CD14-positive monocyte (primary cell): ENCODE measurements at regions not wholly inside any gene's neighbourhood (a gene's known extent, or its start where the extent isn't known, plus 50 kb on each side); places are given as distances from the start of the nearest gene placed in this dataset.

Source experiments
- DNase-seq, 3 donors: peaks; one replicate each; pipeline ENCODE4 v3.0.0-alpha.2; 2011 to 2022
- H2AFZ ChIP-seq: 2 replicates; pipeline ENCODE4 v1.6.0; 2012; ENCODE audit warnings: mild to moderate bottlenecking, low read depth, low read length, inconsistent platforms; ENCODE audit not compliant: insufficient read depth, poor library complexity, severe bottlenecking
- H3K27ac ChIP-seq, 2 donors: 1 replicate in 1 of 2; 2 replicates in 1 of 2; pipeline ENCODE4 v1.5.1; 2012 to 2013; ENCODE audit warnings: low read length in 2 of 2, control low read depth in 1 of 2, inconsistent platforms in 1 of 2, low read depth in 1 of 2, mild to moderate bottlenecking in 1 of 2
- H3K27me3 ChIP-seq, 2 donors: one replicate each; pipeline versions ENCODE4 v1.6.0 to v1.6.1; 2011 to 2013; ENCODE audit warnings: low read length in 2 of 2; ENCODE audit not compliant: control insufficient read depth in 2 of 2, insufficient read depth in 2 of 2
- H3K36me3 ChIP-seq, 2 donors: replicated peaks in 1 of 2; 1 replicate in 1 of 2; 2 replicates in 1 of 2; pipeline versions ENCODE4 v1.5.1 to v1.6.1; 2012 to 2013; ENCODE audit warnings: low read length in 2 of 2, control low read depth in 1 of 2, inconsistent platforms in 1 of 2, mild to moderate bottlenecking in 1 of 2; ENCODE audit not compliant: insufficient read depth in 2 of 2, control insufficient read depth in 1 of 2
- H3K4me1 ChIP-seq, 2 donors: 1 replicate in 1 of 2; 2 replicates in 1 of 2; pipeline versions ENCODE4 v1.5.1 to v1.6.1; 2012 to 2013; ENCODE audit warnings: low read length in 2 of 2, control low read depth in 1 of 2, inconsistent platforms in 1 of 2, mild to moderate bottlenecking in 1 of 2, moderate library complexity in 1 of 2; ENCODE audit not compliant: insufficient read depth in 2 of 2, control insufficient read depth in 1 of 2
- H3K4me2 ChIP-seq: replicated peaks from 2 replicates; pipeline ENCODE3; 2012; ENCODE audit warnings: low read length, moderate library complexity, mild to moderate bottlenecking; ENCODE audit not compliant: poor library complexity, severe bottlenecking; ENCODE audit errors: extremely low read depth
- H3K4me3 ChIP-seq, 3 experiments: fragments of 200-600 bp in 1 of 3; sonication (generic) in 1 of 3; replicated peaks in 1 of 3; 1 replicate in 2 of 3; 2 replicates in 1 of 3; pipeline ENCODE4 v1.5.1; 2011 to 2013; ENCODE audit warnings: low read length in 3 of 3, mild to moderate bottlenecking in 3 of 3, control low read depth in 2 of 3, low read depth in 2 of 3, inconsistent platforms in 1 of 3, moderate library complexity in 1 of 3
- H3K79me2 ChIP-seq: 2 replicates; pipeline ENCODE4 v1.6.0; 2012; ENCODE audit warnings: mild to moderate bottlenecking, control low read depth, inconsistent platforms, low read length, moderate library complexity; ENCODE audit not compliant: insufficient read depth
- H3K9ac ChIP-seq: 2 replicates; pipeline ENCODE4 v1.6.0; 2017; ENCODE audit warnings: low read length, mild to moderate bottlenecking; ENCODE audit not compliant: insufficient read depth, poor library complexity, severe bottlenecking
- H3K9me3 ChIP-seq, 2 donors: replicated peaks in 1 of 2; 1 replicate in 1 of 2; 2 replicates in 1 of 2; pipeline versions ENCODE4 v1.5.1 to v1.6.1; 2012 to 2013; ENCODE audit warnings: low read length in 2 of 2, control low read depth in 1 of 2; ENCODE audit not compliant: control insufficient read depth in 1 of 2, insufficient read depth in 1 of 2
- H4K20me1 ChIP-seq: 2 replicates; pipeline ENCODE4 v1.6.0; 2012; ENCODE audit warnings: mild to moderate bottlenecking, low read length, control low read depth, moderate library complexity; ENCODE audit not compliant: insufficient read depth
- H3K27ac Mint-ChIP-seq, 7 donors: one replicate each; pipeline ENCODE4 v1.8.0; 2020; ENCODE audit warnings: mild to moderate bottlenecking in 7 of 7, mixed read lengths in 7 of 7, moderate library complexity in 6 of 7, inconsistent platforms in 2 of 7
- H3K27me3 Mint-ChIP-seq, 3 donors: one replicate each; pipeline ENCODE4 v1.8.0; 2021 to 2022; ENCODE audit warnings: low read depth in 3 of 3, mild to moderate bottlenecking in 3 of 3, mixed read lengths in 3 of 3, moderate library complexity in 3 of 3, inconsistent platforms in 1 of 3
- H3K36me3 Mint-ChIP-seq, 2 donors: one replicate each; pipeline ENCODE4 v1.8.0; 2020; ENCODE audit warnings: mixed read lengths in 2 of 2, inconsistent platforms in 1 of 2, mild to moderate bottlenecking in 1 of 2
- H3K4me1 Mint-ChIP-seq: one replicate; pipeline ENCODE4 v1.8.0; 2020; ENCODE audit warnings: mild to moderate bottlenecking, mixed read lengths
- H3K4me3 Mint-ChIP-seq, 2 donors: one replicate each; pipeline ENCODE4 v1.8.0; 2020; ENCODE audit warnings: mild to moderate bottlenecking in 2 of 2, mixed read lengths in 2 of 2, moderate library complexity in 1 of 2
- H3K9me3 Mint-ChIP-seq, 7 donors: one replicate each; pipeline ENCODE4 v1.8.0; 2020 to 2022; ENCODE audit warnings: mixed read lengths in 7 of 7, mild to moderate bottlenecking in 6 of 7, moderate library complexity in 6 of 7, inconsistent platforms in 2 of 7
- CTCF ChIP-seq: fragments of 200-600 bp; IDR thresholded peaks from one replicate; pipeline ENCODE4 v1.8.0; 2022; ENCODE audit warnings: antibody characterized with exemption, mild to moderate bottlenecking
- WGBS: methylation state at CpG from one replicate; pipeline ENCODE4 v1.1.5; 2013; ENCODE audit warnings: missing lambda C conversion rate; ENCODE audit not compliant: insufficient coverage; 5-methylcytosine and 5-hydroxymethylcytosine counted together
- intact Hi-C, 2 donors: fragments of 100-400 bp; cut with micrococcal nuclease; formaldehyde crosslinking; loops; one replicate each; pipeline versions ENCODE4 v1.15.0 to v1.15.1; 2023

- Histone ChIP-seq H3K9me3 (no peaks in the 10 kb centered on the region), H3K4me1 (no peaks in the 10 kb centered on the region), H3K36me3 (no peaks in the 10 kb centered on the region), H2AFZ (no peak overlapping the region), H3K27me3 (no peaks in the 10 kb centered on the region), H3K79me2 (no peaks in the 10 kb centered on the region), H3K9ac (no peak overlapping the region), H4K20me1 (no peaks in the 10 kb centered on the region), H3K4me3 (no peak overlapping the region), H3K4me2 (no peak overlapping the region), H3K27ac (no peak overlapping the region)
- TF ChIP-seq CTCF, result no peak
- H3K36me3 Mint-ChIP-seq, result no peaks in the 10 kb centered on the region
- no peak overlapping the region for H3K4me3 Mint-ChIP-seq
- H3K27me3 Mint-ChIP-seq, result no peaks in the 10 kb centered on the region
- peaks cover 0 to 5% (median 0%) of the 10 kb centered on the region in 7 donors for H3K9me3 Mint-ChIP-seq
- no peaks in the 10 kb centered on the region for H3K4me1 Mint-ChIP-seq
- no CpG with 5 or more reads among the region's 2 CpGs for WGBS
- intact Hi-C loops, result no loop called here
- H3K27ac Mint-ChIP-seq, result no peak overlapping the region
- no peak for DNase-seq
Measured at GRCh38 chr3:81045246-81045645, 716.2 kb downstream of the GBE1 start.

GRCh38 chr3:81043660-81044199, 717.7 kb downstream of the GBE1 start:
- DNase-seq, result no peak
- Mint-ChIP-seq H3K36me3 (no peaks in the 10 kb centered on the region), H3K4me3 (no peak overlapping the region), H3K9me3 (peaks cover 0 to 5% (median 1%) of the 10 kb centered on the region in 7 donors), H3K27ac (no peak overlapping the region), H3K27me3 (no peaks in the 10 kb centered on the region), H3K4me1 (no peaks in the 10 kb centered on the region)
- H3K4me2 ChIP-seq, result no peak overlapping the region
- H3K27me3 ChIP-seq, result no peaks in the 10 kb centered on the region
- no peak overlapping the region for H2AFZ ChIP-seq
- intact Hi-C loops, result no loop called here
- WGBS, result no CpG with 5 or more reads among the region's 3 CpGs
- no peaks in the 10 kb centered on the region for H3K79me2 ChIP-seq
- H3K27ac ChIP-seq, result no peak overlapping the region
- H4K20me1 ChIP-seq, result no peaks in the 10 kb centered on the region
- no peak overlapping the region for H3K9ac ChIP-seq
- no peak overlapping the region for H3K4me3 ChIP-seq
- H3K36me3 ChIP-seq, result no peaks in the 10 kb centered on the region
- TF ChIP-seq CTCF, result no peak
- no peaks in the 10 kb centered on the region for H3K4me1 ChIP-seq
- H3K9me3 ChIP-seq, result no peaks in the 10 kb centered on the region
